GM12864 (cell line): ENCODE measurements at regions not wholly inside any gene's neighbourhood (a gene's known extent, or its start where the extent isn't known, plus 50 kb on each side); places are given as distances from the start of the nearest gene placed in this dataset.
"Not testable (repeated sequence)": the region's sequence is repeated elsewhere in the genome, so short reads cannot be mapped to it uniquely, and the experiment has no call there.

ENCODE experiments used
- DNase-seq: peaks from one replicate; pipeline ENCODE4 v3.0.0-alpha.2; 2011; ENCODE audit warnings: low read depth
- H3K4me3 ChIP-seq: 2 replicates; pipeline ENCODE4 v1.5.1; 2011; ENCODE audit warnings: mild to moderate bottlenecking, low read depth, low read length, control low read depth
- TF ChIP-seq, protein P1 (sequence below): IDR thresholded peaks from 2 replicates; pipeline ENCODE4 v1.5.1; 2011; ENCODE audit warnings: low read depth, mild to moderate bottlenecking, moderate library complexity, low read length, control low read depth, inconsistent platforms; ENCODE audit errors: missing control alignments

DNA sequence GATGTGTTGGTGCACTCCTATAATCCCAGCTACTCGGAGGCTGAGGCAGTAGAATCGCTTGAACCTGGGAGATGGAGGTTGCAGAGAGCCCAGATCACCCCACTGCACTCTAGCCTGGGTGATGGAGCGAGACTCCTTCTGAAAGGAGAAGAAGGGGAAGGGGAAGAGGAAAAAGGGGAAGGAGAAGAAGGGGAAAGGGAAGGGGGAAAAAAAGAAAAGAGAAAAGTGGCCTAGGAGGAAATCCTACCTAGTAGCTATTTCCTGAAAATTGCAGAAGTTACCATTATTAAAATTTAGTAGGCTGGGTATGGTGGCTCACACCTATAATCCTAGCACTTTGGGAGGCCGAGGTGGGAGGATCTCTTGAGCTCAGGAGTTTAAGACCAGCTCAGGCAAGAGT is 67.4 kb downstream of the ARRDC3 start:
- TF ChIP-seq, protein P1, sequence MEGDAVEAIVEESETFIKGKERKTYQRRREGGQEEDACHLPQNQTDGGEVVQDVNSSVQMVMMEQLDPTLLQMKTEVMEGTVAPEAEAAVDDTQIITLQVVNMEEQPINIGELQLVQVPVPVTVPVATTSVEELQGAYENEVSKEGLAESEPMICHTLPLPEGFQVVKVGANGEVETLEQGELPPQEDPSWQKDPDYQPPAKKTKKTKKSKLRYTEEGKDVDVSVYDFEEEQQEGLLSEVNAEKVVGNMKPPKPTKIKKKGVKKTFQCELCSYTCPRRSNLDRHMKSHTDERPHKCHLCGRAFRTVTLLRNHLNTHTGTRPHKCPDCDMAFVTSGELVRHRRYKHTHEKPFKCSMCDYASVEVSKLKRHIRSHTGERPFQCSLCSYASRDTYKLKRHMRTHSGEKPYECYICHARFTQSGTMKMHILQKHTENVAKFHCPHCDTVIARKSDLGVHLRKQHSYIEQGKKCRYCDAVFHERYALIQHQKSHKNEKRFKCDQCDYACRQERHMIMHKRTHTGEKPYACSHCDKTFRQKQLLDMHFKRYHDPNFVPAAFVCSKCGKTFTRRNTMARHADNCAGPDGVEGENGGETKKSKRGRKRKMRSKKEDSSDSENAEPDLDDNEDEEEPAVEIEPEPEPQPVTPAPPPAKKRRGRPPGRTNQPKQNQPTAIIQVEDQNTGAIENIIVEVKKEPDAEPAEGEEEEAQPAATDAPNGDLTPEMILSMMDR, result no peak
- H3K4me3 ChIP-seq, result no peak overlapping the region
- DNase-seq, result no peak

DNA sequence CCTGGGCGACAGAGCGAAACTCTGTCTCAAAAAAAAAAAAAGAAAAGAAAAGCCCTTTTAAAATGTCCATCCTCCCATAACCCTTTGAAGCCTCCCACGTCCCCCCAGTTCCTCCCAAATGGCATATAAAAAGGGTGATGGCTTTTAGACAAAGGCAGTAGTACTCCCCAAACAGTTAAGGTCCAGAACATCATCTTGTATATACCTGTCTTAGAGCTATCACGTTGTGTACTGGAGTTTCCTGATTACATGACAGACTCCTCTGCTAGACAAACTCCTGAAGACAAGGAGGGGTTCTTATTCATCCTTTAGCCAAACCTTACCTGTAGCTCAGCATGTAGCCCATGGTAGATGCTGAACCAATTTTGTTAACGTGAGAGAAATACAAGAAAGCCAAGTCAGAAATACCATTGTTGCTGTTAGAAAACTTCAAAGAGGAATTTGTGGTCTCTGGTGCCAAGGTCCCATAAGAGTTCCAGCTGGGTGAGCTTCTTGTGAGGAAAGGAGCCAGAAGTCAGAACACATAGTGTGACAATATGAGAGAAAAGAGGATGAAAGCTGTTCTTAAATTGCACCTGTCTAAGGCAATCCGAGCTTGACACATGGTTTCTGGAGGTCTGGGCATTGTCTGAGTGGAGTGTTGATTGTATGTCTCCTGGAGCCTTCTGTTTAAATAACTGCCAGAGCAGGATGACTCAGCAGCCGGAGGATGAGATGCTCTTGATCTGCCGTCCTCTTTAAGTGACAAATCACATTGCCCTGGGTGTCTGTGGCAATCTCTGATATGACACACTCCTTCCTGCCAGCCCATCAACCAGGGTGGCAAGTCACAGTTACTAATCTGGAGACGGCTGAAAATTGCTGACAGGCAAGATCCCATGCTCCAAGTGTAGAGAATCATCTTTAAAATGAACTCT is 69.1 kb downstream of the ARRDC3 start:
- TF ChIP-seq, protein P1, result no peak
- no peak overlapping the region for H3K4me3 ChIP-seq
- DNase-seq, result peak; percentile 40

DNA sequence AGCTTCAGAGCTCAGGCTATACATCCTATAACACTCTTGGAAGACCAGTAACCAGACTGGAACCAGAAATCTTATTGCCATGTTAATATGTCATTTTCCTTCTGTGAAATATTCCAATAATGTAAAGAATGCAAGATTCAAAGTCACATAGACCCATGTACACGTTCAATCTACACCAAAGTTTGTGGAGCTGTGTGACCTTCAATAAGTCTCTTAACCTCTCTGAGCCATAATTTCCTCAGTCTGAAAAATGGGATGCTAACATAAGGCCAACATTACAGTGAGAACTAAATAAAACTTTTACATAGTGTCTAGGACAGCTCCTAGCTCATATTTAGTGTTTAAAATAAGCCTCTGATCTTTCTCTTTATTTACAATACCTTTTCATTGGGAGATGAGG is 70.4 kb downstream of the ARRDC3 start:
- DNase-seq, result no peak
- TF ChIP-seq, protein P1, result no peak
- H3K4me3 ChIP-seq, result no peak overlapping the region

DNA sequence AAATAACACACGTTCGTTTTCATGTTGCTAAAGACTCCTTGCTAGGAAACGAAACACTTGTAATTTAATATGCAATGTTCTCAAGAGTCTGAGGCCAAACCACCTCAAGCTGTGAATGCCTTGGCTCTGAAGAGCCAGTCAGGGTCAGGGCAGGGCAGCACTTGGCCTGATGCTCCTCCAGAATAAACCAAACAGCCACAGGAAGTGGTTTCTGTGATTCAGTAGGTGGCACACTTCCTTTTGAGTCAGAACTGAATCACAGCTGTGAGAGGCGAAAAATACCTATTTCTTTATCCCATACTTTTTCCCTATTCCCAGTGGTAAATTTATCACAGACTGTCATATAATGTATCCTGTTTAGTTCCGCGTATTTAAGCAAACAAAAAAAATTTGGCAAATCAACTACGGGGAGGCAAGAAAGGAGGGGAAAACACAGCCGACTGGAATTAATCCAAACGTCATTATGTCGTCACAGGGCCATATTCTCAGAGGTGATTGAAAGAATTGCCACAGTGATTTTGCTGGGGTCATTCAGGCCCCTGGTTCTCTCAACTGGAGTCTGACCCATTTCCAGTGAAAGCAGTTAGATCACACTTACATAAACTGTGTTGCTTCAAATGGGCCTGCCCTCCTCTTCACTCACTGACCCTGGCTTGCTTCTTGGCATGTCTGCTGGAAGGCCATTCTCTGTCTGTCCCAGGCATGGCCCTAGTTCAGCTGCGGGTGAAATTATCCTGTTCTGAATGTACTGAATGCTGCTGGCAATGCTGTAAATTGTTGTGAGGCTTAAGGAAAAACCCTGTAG is 71.2 kb downstream of the ARRDC3 start:
- TF ChIP-seq, protein P1, result no peak
- peak; percentile 61 for DNase-seq
- no peak overlapping the region for H3K4me3 ChIP-seq

DNA sequence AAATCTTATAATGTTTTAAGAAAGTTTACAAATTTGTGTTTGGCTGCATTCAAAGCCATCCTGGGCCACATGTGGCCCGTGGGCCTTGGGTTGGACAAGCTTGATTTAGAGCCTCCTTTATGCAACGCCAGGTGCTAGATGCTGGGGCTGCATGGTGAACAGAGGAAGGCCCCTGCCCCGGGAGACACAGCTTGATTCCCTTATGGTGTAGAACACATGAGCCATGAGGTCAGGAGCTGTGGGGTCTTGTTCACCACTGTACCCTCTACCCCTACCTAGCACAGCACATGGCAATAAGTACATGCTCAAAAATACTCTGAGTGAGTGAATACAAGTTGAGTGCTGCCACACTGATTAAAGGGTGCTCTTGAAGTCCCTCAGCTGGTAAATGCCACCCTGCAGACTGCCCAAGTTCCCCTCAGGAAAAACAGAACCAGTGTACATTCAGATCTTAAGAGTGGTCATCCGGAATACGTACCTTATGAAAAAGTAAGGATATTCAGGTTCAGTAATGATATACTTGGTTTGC is 71.9 kb downstream of the ARRDC3 start:
- TF ChIP-seq, protein P1, result no peak
- DNase-seq, result no peak
- H3K4me3 ChIP-seq, result no peak overlapping the region

DNA sequence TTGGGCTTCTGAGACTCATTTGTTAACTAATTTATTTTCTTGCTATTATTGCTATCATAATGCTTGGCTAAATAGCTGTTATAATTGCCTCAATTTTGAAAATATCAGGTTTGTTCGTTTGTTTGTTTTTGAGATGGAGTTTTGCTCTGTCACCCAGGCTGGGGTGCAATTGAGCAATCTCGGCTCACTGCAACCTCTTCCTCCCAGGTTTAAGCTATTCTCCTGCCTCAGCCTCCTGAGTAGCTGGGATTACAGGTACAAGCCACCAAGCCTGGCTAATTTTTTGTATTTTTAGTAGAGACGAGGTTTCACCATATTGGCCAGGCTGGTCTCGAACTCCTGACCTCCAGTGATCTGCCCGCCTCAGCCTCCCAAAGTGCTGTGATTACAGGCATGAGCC is 75.0 kb downstream of the ARRDC3 start:
- not testable (repeated sequence) for DNase-seq, H3K4me3 ChIP-seq

DNA sequence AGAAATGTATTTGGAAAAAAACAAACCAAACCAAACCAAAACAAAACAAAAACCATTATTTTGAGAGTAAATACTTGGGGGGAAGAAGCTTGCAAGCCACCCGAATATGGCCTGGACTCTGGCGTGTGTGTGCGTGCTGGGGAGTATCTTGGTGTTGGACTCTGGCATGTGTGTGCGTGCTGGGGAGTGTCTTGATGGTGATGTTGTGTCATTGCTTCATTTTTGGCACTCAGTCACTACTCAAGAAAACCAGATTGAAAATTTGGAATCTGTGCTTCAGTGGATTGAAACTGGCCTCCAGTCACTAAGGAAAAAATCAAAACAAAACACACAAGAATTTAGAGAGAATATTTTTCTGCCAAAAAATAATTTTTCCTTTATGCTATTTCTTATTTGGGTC is 76.1 kb downstream of the ARRDC3 start:
- no peak for DNase-seq
- H3K4me3 ChIP-seq, result no peak overlapping the region
- TF ChIP-seq, protein P1, result no peak
